Breast epithelium (tissue), 4 donors: ENCODE measurements at regions not wholly inside any gene's neighbourhood (a gene's known extent, or its start where the extent isn't known, plus 50 kb on each side); places are given as distances from the start of the nearest gene placed in this dataset.

Experiments
- DNase-seq, 2 donors: peaks; one replicate each; pipeline ENCODE4 v3.0.0-alpha.2; 2019; ENCODE audit warnings: low spot score in 2 of 2
- H3K27ac ChIP-seq, 2 donors: fragments of 200-600 bp; sonication (generic) in 1 of 2; one replicate each; pipeline ENCODE4 v1.5.1; 2016 to 2019; ENCODE audit warnings: mild to moderate bottlenecking in 1 of 2
- H3K27me3 ChIP-seq, 2 donors: fragments of 200-600 bp; sonication (generic) in 1 of 2; one replicate each; pipeline versions ENCODE4 v1.5.1 to v1.6.0; 2017 to 2019; ENCODE audit warnings: control low read depth in 1 of 2, mild to moderate bottlenecking in 1 of 2
- H3K36me3 ChIP-seq: fragments of 200-600 bp; one replicate; pipeline ENCODE4 v1.5.1; 2019
- H3K4me1 ChIP-seq, 2 donors: fragments of 200-600 bp; sonication (generic); one replicate each; pipeline ENCODE4 v1.5.1; 2016 to 2019; ENCODE audit warnings: control low read depth in 1 of 2
- H3K4me3 ChIP-seq, 3 donors: fragments of 200-600 bp; sonication (generic); 1 replicate in 2 of 3; 2 replicates in 1 of 3; pipeline ENCODE4 v1.5.1; 2016 to 2019; ENCODE audit warnings: mild to moderate bottlenecking in 3 of 3, moderate library complexity in 2 of 3
- H3K9me3 ChIP-seq, 2 donors: fragments of 200-600 bp; sonication (generic) in 1 of 2; one replicate each; pipeline ENCODE4 v1.5.1; 2016 to 2019; ENCODE audit warnings: control low read depth in 1 of 2
- CTCF ChIP-seq, 3 donors: fragments of 450-650 bp; IDR thresholded peaks; one replicate each; pipeline ENCODE4 v1.5.1; 2016 to 2017; ENCODE audit warnings: antibody characterized with exemption in 3 of 3, mild to moderate bottlenecking in 3 of 3, moderate library complexity in 3 of 3
- POLR2A ChIP-seq: fragments of 450-650 bp; IDR thresholded peaks from one replicate; pipeline ENCODE4 v1.6.1; 2016; ENCODE audit warnings: antibody characterized with exemption, mild to moderate bottlenecking, moderate library complexity
- POLR2AphosphoS5 ChIP-seq, 3 donors: sonication (generic); formaldehyde crosslinking; IDR thresholded peaks; one replicate each; pipeline ENCODE4 v1.6.1; 2017; ENCODE audit warnings: antibody characterized with exemption in 3 of 3
- intact Hi-C: fragments of 100-400 bp; cut with DNase I; formaldehyde crosslinking; loops from one replicate; pipeline ENCODE4 v1.15.1; 2023; ENCODE audit warnings: low total_unique reads

GRCh38 chr7:114766041-114766356 lies 155.9 kb upstream of the MDFIC start:
- TF ChIP-seq POLR2AphosphoS5 (IDR thresholded peaks at IDR 0.05) (no peak), CTCF (IDR thresholded peaks at IDR 0.05) (no peak), POLR2A (no peak)
- intact Hi-C loops = loop anchor here (5.0 kb wide), 1 partner anchor 266 kb away; no protein-coding TSS in a partner anchor
- no peaks in the 10 kb centered on the region for H3K36me3 ChIP-seq

GRCh38 chr7:114777288-114777687 lies 144.6 kb upstream of the MDFIC start:
- intact Hi-C loops = no loop called here
- no peak for TF ChIP-seq POLR2A
- no peak for TF ChIP-seq CTCF (IDR thresholded peaks at IDR 0.05)
- TF ChIP-seq POLR2AphosphoS5 (IDR thresholded peaks at IDR 0.05) = no peak
- no peaks in the 10 kb centered on the region for H3K27me3 ChIP-seq
- no peaks in the 10 kb centered on the region for H3K36me3 ChIP-seq
- H3K4me3 ChIP-seq = no peak overlapping the region
- H3K9me3 ChIP-seq = no peaks in the 10 kb centered on the region
- no peaks in the 10 kb centered on the region for H3K4me1 ChIP-seq
- DNase-seq = no peak
- H3K27ac ChIP-seq = no peak overlapping the region

More at GRCh38 chr7:114766041-114766356, 155.9 kb upstream of the MDFIC start:
- no peak overlapping the region for H3K27ac ChIP-seq
- no peak overlapping the region for H3K4me3 ChIP-seq
- no peaks in the 10 kb centered on the region for H3K4me1 ChIP-seq
- no peaks in the 10 kb centered on the region for H3K27me3 ChIP-seq
- no peaks in the 10 kb centered on the region for H3K9me3 ChIP-seq
- no peak for DNase-seq

GRCh38 chr7:114783508-114783907 lies 138.4 kb upstream of the MDFIC start:
- no peaks in the 10 kb centered on the region for H3K27me3 ChIP-seq
- intact Hi-C loops = no loop called here

GRCh38 chr7:114784177-114784576 lies 137.7 kb upstream of the MDFIC start:
- intact Hi-C loops = no loop called here
- Histone ChIP-seq H3K27me3 (no peaks in the 10 kb centered on the region), H3K27ac (no peak overlapping the region), H3K36me3 (no peaks in the 10 kb centered on the region), H3K4me3 (no peak overlapping the region), H3K4me1 (no peaks in the 10 kb centered on the region), H3K9me3 (no peaks in the 10 kb centered on the region)
- TF ChIP-seq CTCF (IDR thresholded peaks at IDR 0.05) = no peak
- TF ChIP-seq POLR2AphosphoS5 (IDR thresholded peaks at IDR 0.05) = no peak
- no peak for TF ChIP-seq POLR2A
- DNase-seq = no peak

More at GRCh38 chr7:114783508-114783907, 138.4 kb upstream of the MDFIC start:
- no peak overlapping the region for H3K27ac ChIP-seq
- H3K9me3 ChIP-seq = no peaks in the 10 kb centered on the region
- H3K36me3 ChIP-seq = no peaks in the 10 kb centered on the region
- no peak overlapping the region for H3K4me3 ChIP-seq
- TF ChIP-seq CTCF (IDR thresholded peaks at IDR 0.05) (no peak), POLR2A (no peak), POLR2AphosphoS5 (IDR thresholded peaks at IDR 0.05) (no peak)
- DNase-seq = no peak
- H3K4me1 ChIP-seq = no peaks in the 10 kb centered on the region

GRCh38 chr7:114784746-114785145 lies 137.1 kb upstream of the MDFIC start:
- Histone ChIP-seq H3K9me3 (no peaks in the 10 kb centered on the region), H3K36me3 (no peaks in the 10 kb centered on the region), H3K4me3 (no peak overlapping the region), H3K4me1 (no peaks in the 10 kb centered on the region), H3K27ac (no peak overlapping the region), H3K27me3 (no peaks in the 10 kb centered on the region)
- intact Hi-C loops = no loop called here
- no peak for TF ChIP-seq POLR2A
- no peak for TF ChIP-seq POLR2AphosphoS5 (IDR thresholded peaks at IDR 0.05)
- no peak for TF ChIP-seq CTCF (IDR thresholded peaks at IDR 0.05)
- DNase-seq = peak in 1 of 2 donors; percentile 19
